Bronchial epithelial cell (primary cell): ENCODE measurements at regions not wholly inside any gene's neighbourhood (a gene's known extent, or its start where the extent isn't known, plus 50 kb on each side); places are given as distances from the start of the nearest gene placed in this dataset.

Experiments used
- DNase-seq: peaks from one replicate; pipeline ENCODE4 v3.0.0-alpha.2; 2010; ENCODE audit warnings: low read depth
- FAIRE-seq: peaks from 2 replicates; lab custom pipeline; 2011; peaks lifted over from hg19 to GRCh38; lab: Jason Lieb, UNC
- H3K27me3 ChIP-seq: 2 replicates; pipeline ENCODE4 v1.5.1; 2011; ENCODE audit warnings: low read length; ENCODE audit not compliant: control insufficient read depth, insufficient read depth
- H3K36me3 ChIP-seq: 2 replicates; pipeline ENCODE4 v1.5.1; 2011; ENCODE audit warnings: low read length; ENCODE audit not compliant: control insufficient read depth, insufficient read depth
- H3K4me3 ChIP-seq: 2 replicates; pipeline ENCODE4 v1.5.1; 2011; ENCODE audit warnings: mild to moderate bottlenecking, low read depth, low read length, control low read depth
- TF ChIP-seq, protein P1 (sequence below): IDR thresholded peaks from 2 replicates; pipeline ENCODE4 v1.5.1; 2011; ENCODE audit warnings: mild to moderate bottlenecking, moderate library complexity, low read length, control low read depth, inconsistent platforms; ENCODE audit not compliant: insufficient read depth, severe bottlenecking

DNA sequence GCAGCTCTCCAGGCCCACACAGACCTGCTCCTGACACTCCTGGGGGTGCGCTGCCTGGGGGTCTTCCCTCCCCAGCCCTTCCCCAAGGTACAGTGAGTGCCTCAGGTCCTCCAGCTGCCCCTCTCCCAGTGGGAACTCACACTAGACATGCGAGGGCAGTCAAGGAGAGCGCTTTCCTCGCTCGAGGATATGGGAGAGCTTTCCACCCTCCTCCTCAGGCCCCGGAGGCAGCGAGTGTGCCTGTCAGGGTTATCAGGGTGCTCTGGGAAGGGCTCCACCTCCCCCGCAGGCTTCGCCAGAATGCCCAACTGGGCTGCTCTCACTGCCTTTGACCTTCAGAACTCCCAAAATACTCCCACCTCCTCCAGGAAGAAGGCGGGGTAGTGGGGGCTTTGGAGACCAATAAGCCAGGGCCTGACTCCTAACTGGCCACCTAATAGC, 85.7 kb upstream of the LAPTM4A start:
- FAIRE-seq (no peak), DNase-seq (no peak)
- H3K36me3 ChIP-seq, result no peaks in the 10 kb centered on the region
- no peak overlapping the region for H3K4me3 ChIP-seq
- no peaks in the 10 kb centered on the region for H3K27me3 ChIP-seq
- TF ChIP-seq, protein P1, sequence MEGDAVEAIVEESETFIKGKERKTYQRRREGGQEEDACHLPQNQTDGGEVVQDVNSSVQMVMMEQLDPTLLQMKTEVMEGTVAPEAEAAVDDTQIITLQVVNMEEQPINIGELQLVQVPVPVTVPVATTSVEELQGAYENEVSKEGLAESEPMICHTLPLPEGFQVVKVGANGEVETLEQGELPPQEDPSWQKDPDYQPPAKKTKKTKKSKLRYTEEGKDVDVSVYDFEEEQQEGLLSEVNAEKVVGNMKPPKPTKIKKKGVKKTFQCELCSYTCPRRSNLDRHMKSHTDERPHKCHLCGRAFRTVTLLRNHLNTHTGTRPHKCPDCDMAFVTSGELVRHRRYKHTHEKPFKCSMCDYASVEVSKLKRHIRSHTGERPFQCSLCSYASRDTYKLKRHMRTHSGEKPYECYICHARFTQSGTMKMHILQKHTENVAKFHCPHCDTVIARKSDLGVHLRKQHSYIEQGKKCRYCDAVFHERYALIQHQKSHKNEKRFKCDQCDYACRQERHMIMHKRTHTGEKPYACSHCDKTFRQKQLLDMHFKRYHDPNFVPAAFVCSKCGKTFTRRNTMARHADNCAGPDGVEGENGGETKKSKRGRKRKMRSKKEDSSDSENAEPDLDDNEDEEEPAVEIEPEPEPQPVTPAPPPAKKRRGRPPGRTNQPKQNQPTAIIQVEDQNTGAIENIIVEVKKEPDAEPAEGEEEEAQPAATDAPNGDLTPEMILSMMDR, result no peak

DNA sequence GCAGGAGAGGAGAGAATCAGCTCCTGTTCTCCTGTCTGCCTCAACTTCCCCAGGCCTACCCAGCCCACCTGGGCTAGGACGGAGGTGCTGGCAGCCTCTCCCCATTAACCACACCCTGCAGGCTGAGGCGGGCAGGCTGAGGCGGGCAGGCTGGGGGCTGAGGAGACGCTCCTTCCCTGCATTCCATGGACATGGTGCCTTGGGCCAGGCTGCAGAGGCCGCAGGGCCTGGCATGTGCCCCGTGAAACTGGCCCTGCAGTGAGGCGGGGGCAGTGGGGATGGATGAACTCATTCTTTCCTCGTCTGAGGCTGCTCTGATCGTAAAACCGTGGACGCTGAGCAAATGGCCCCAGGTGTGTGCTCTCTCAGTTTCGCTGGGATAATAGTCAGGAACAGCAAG, 84.7 kb upstream of the LAPTM4A start:
- H3K4me3 ChIP-seq, result no peak overlapping the region
- no peaks in the 10 kb centered on the region for H3K36me3 ChIP-seq
- no peak for FAIRE-seq
- H3K27me3 ChIP-seq, result no peaks in the 10 kb centered on the region
- TF ChIP-seq, protein P1, result no peak
- no peak for DNase-seq

DNA sequence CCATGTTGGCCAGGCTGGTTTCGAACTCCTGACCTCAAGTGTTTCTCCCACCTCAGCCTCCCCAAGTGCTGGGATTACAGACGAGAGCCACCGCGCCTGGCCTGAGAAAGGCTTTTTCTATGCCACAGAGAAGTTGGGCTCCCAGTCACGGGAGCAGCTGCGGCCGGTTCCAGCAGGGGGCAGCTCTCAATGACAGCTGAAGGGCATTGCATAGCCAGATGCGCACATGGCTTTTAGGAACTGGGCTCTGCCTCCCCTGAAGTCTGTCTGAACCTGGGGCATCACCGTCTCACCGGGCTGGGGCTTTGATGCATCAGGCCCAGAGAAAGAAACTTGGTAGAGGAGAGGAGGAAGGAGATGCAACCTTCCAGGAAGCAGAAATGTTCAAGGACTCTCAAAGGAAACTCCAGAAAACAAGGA, 84.2 kb upstream of the LAPTM4A start:
- no peaks in the 10 kb centered on the region for H3K27me3 ChIP-seq
- no peak for DNase-seq
- H3K36me3 ChIP-seq, result no peaks in the 10 kb centered on the region
- TF ChIP-seq, protein P1, result peak; percentile 88
- peak; percentile 58 for FAIRE-seq
- H3K4me3 ChIP-seq, result no peak overlapping the region

DNA sequence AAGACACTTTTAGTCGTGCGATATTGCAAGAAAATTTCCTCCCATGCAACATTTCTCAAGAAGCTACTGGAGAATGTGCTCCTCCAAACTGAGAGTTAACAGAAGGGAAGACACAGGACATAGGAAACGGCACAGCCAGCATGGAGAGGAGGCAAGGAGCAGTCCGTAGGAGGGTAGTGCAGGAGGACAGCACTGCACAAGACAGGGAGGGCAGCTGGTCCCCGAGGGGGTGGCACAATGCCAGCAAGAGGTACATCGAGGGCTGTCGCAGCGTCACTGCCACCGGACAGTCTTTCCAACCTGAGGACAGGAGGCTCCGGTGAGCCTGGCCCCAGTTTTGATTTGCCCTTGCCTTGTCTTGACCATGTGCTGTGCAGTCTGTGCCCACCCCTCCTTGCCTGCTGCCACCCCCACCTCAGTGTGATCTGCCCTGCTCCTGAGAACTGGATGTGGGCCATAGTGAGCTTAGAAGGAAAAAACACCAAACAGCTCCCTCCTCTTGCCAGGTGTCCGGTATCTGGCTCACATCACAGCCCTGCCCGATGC, 81.6 kb upstream of the LAPTM4A start:
- H3K27me3 ChIP-seq, result no peaks in the 10 kb centered on the region
- FAIRE-seq (no peak), DNase-seq (no peak)
- H3K36me3 ChIP-seq, result no peaks in the 10 kb centered on the region
- TF ChIP-seq, protein P1, result no peak
- H3K4me3 ChIP-seq, result no peak overlapping the region

DNA sequence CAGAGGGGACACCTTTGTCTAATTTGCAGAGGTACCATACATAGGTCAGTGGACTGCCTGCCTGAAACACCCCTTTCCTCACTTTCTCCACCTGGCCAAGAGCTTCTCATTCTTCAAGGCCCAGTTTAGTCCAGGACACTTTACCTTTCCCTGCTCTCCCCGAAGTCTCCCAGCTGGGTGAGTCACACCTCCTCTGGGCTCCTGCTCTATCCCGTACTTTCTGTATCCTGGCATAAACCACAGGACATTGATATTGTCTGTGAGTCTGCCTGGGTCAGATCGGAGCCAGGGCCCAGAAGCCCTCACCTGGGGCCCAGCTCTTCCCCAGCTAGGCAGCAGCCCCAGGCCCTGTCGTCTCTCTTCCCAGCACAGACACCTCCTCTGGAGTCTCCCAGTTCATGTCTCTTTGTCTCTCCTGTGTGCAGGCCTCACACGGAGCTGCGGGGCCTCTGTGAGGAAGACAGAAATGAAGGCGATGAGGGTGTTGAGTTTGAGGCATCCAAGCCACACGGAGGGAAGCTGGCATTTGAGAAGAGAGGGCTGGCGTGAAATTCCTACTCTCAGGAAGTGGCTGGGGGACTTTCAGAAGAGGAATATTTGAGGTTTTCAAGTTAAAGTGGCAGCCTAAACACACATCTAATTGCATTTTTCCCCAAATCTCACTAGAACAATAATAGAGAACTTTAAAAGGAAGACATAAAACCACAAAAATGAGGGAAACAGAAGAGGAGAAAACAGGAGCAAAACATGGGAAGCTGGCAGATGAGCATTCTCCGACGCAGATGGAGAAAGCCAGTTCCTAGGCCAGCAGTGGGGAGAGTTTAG, 79.6 kb upstream of the LAPTM4A start:
- FAIRE-seq, result no peak
- TF ChIP-seq, protein P1, result no peak
- peak; percentile 54 for DNase-seq

More for the DNA sequence above, 79.6 kb upstream of the LAPTM4A start:
- H3K4me3 ChIP-seq, result no peak overlapping the region
- no peaks in the 10 kb centered on the region for H3K27me3 ChIP-seq
- no peaks in the 10 kb centered on the region for H3K36me3 ChIP-seq
